ENCODE measurements at regions not wholly inside any gene's neighbourhood (a gene's known extent, or its start where the extent isn't known, plus 50 kb on each side); places are given as distances from the start of the nearest gene placed in this dataset.

- DNase-seq (ENCODE audit: low read depth in 1 of 2, low spot score in 2 of 2) (no peak), FAIRE-seq (peak; percentile 7)
- H2AFZ ChIP-seq (ENCODE audit: low read length), result no peak overlapping the region
- ChIA-PET CTCF (ENCODE audit: partially characterized antibody) (no interaction called here), POLR2A (ENCODE audit: partially characterized antibody) (no interaction called here)
- 88% methylated on average over 4 of the region's 4 CpGs; no CpG with 5 or more reads in 1 of the 2 experiments for WGBS, 2 experiments (ENCODE audit: extremely low coverage in 1 of 2, insufficient coverage in 1 of 2, insufficient read length in 1 of 2, insufficient replicate concordance in 2 of 2, low coverage in 1 of 2, low lambda C conversion rate in 2 of 2, missing lambda C conversion rate in 1 of 2)
- no peak overlapping the region for H2BK15ac ChIP-seq (ENCODE audit: low read length)
- no peak overlapping the region for H4K5ac ChIP-seq (ENCODE audit: insufficient read length, low read depth, low read length)
- no peak for TF ChIP-seq KDM1A (IDR thresholded peaks at IDR 0.05; ENCODE audit: borderline replicate concordance, low read length)
- H4K20me1 ChIP-seq (replicated peaks in 1 of 2; ENCODE audit: control insufficient read depth in 1 of 2, insufficient read depth in 2 of 2, low read length in 2 of 2), result no peaks in the 10 kb centered on the region
- H2BK5ac ChIP-seq (ENCODE audit: low read depth, low read length), result no peak overlapping the region
- H3K4me1 ChIP-seq (replicated peaks in 1 of 4; ENCODE audit: control insufficient read depth in 3 of 4, insufficient read depth in 4 of 4, low read length in 3 of 4), result no peaks in the 10 kb centered on the region
- no peak overlapping the region for H2BK20ac ChIP-seq (ENCODE audit: low read length)
- H3K14ac ChIP-seq (ENCODE audit: insufficient read length), result no peak overlapping the region
- no peak overlapping the region for H2BK12ac ChIP-seq (ENCODE audit: low read depth, low read length)
- no peaks in the 10 kb centered on the region for H3K23me2 ChIP-seq (ENCODE audit: low read depth, low read length)
- no peak overlapping the region for H3K23ac ChIP-seq (ENCODE audit: insufficient read length)
- no peak overlapping the region for H3K18ac ChIP-seq (ENCODE audit: extremely low read depth, low read length)
- no peaks in the 10 kb centered on the region for H3K79me1 ChIP-seq (ENCODE audit: low read depth, low read length)
- no peak overlapping the region for H3K56ac ChIP-seq (replicated peaks; ENCODE audit: insufficient read length, low read depth, low read length)
- no peak overlapping the region for H4K91ac ChIP-seq (replicated peaks; ENCODE audit: insufficient read length, low read length)
- no peak overlapping the region for H2AK5ac ChIP-seq (ENCODE audit: low read depth, low read length)
- no peaks in the 10 kb centered on the region for H3K27me3 ChIP-seq (replicated peaks in 1 of 4; ENCODE audit: control insufficient read depth in 3 of 4, extremely low read depth in 1 of 4, insufficient read depth in 3 of 4, low read length in 3 of 4)
- H3K27ac ChIP-seq (ENCODE audit: low read depth, low read length), result no peak overlapping the region
- no peaks in the 10 kb centered on the region for H3K9me3 ChIP-seq (ENCODE audit: insufficient read depth in 2 of 2, low read depth in 1 of 2, low read length in 1 of 2)
- no peak overlapping the region for H3K4me2 ChIP-seq (ENCODE audit: insufficient read depth in 1 of 2, low read depth in 2 of 2, low read length in 2 of 2)
- H2BK120ac ChIP-seq (replicated peaks; ENCODE audit: low read depth, low read length), result no peak overlapping the region
- H3K4me3 ChIP-seq (ENCODE audit: extremely low read depth in 1 of 4, insufficient read depth in 2 of 4, low read depth in 3 of 4, low read length in 4 of 4), result no peak overlapping the region
- no peaks in the 10 kb centered on the region for H3K36me3 ChIP-seq (ENCODE audit: control insufficient read depth in 2 of 4, insufficient read depth in 4 of 4, low read length in 3 of 4)
- H4K8ac ChIP-seq (ENCODE audit: extremely low read depth, insufficient read depth, low read length), result no peak overlapping the region
- H3K79me2 ChIP-seq (ENCODE audit: control insufficient read depth in 1 of 2, insufficient read depth in 2 of 2, low read length in 2 of 2), result no peaks in the 10 kb centered on the region
- no peak overlapping the region for H3K9ac ChIP-seq (replicated peaks in 1 of 4; ENCODE audit: extremely low read depth in 1 of 4, low read depth in 3 of 4, low read length in 3 of 4)
- H3K4ac ChIP-seq (replicated peaks; ENCODE audit: insufficient read length, low read depth, low read length), result no peak overlapping the region
Observed at GRCh38 chrX:124497386-124497785, 151.0 kb downstream of the SH2D1A start.

Data from H1 (cell line).